K562 (cell line): ENCODE measurements at regions not wholly inside any gene's neighbourhood (a gene's known extent, or its start where the extent isn't known, plus 50 kb on each side); places are given as distances from the start of the nearest gene placed in this dataset.

Source experiments
- ATAC-seq: fragments of 200-7000 bp; cut with Tn5 transposase; 3 replicates; pipeline ENCODE4 v1.9.1; 2020; ENCODE audit warnings: moderate library complexity
- BruUV-seq: library from RNA; stranded (reverse); fragments of 400-500 nt; replicated peaks from 2 replicates; lab custom pipeline; 2021; lab: Mats Ljungman, UMichigan
- CTCF ChIA-PET: fragments of 300-600 bp; formaldehyde crosslinking; extraction: SDS; loops from one replicate; lab custom pipeline; 2021; ENCODE audit warnings: low intra/inter-chr PET ratio; lab: Yijun Ruan, JAX
- POLR2A ChIA-PET: fragments of 300-600, 350-650 bp; sonication (Branson Sonifier 250); formaldehyde crosslinking; extraction: SDS; loops from one replicate; lab custom pipeline; 2021; ENCODE audit warnings: antibody characterized with exemption, inconsistent platforms; lab: Yijun Ruan, JAX
- DNase-seq, 4 experiments: peaks; one replicate each; pipeline versions ENCODE4 v3.0.0 to v3.0.0-alpha.2; 2011 to 2018; ENCODE audit warnings: low spot score in 3 of 4, mixed read lengths in 3 of 4; ENCODE audit errors: extremely low read depth in 1 of 4
- FAIRE-seq: peaks from 2 replicates; lab custom pipeline; 2011; peaks lifted over from hg19 to GRCh38; lab: Jason Lieb, UNC
- H2AFZ ChIP-seq: 2 replicates; pipeline ENCODE4 v1.6.0; 2011; ENCODE audit warnings: low read depth, low read length, control low read depth, inconsistent platforms
- H3K27ac ChIP-seq: fragments of 200-600 bp; 3 replicates; pipeline ENCODE4 v1.8.0; 2011; ENCODE audit warnings: low read depth, mild to moderate bottlenecking, control low read depth, inconsistent platforms, low read length, moderate library complexity, mixed read lengths; ENCODE audit errors: extremely low read depth
- H3K27me3 ChIP-seq, 2 experiments: fragments of 300-600 bp in 1 of 2; 2 replicates in 1 of 2; 3 replicates in 1 of 2; pipeline versions ENCODE4 v1.6.0 to v1.8.0; 2011; ENCODE audit warnings: inconsistent platforms in 2 of 2, low read length in 2 of 2, mild to moderate bottlenecking in 1 of 2, mixed read lengths in 1 of 2, moderate library complexity in 1 of 2; ENCODE audit not compliant: control insufficient read depth in 2 of 2, insufficient read depth in 2 of 2
- H3K36me3 ChIP-seq: fragments of 300-600 bp; 3 replicates; pipeline ENCODE4 v1.8.0; 2011; ENCODE audit warnings: mild to moderate bottlenecking, low read length, inconsistent platforms; ENCODE audit not compliant: control insufficient read depth, insufficient read depth
- H3K4me1 ChIP-seq, 2 experiments: fragments of 200-600 bp in 1 of 2; replicated peaks in 1 of 2; 2 replicates in 1 of 2; 3 replicates in 1 of 2; pipeline versions ENCODE4 v1.5.1 to v1.8.0; 2011; ENCODE audit warnings: inconsistent platforms in 2 of 2, low read length in 2 of 2, mild to moderate bottlenecking in 1 of 2, mixed read lengths in 1 of 2, moderate library complexity in 1 of 2; ENCODE audit not compliant: control insufficient read depth in 2 of 2, insufficient read depth in 2 of 2
- H3K4me2 ChIP-seq: 2 replicates; pipeline ENCODE4 v1.6.1; 2011; ENCODE audit warnings: low read length, control low read depth, inconsistent platforms, mixed read lengths; ENCODE audit not compliant: insufficient read depth
- H3K4me3 ChIP-seq: fragments of 200-600 bp; sonication (generic), shearing (Covaris generic); 2 replicates; pipeline ENCODE4 v1.5.1; 2016; ENCODE audit warnings: control low read depth, inconsistent platforms
- H3K79me2 ChIP-seq: fragments of 200-600 bp; 3 replicates; pipeline ENCODE4 v1.8.0; 2011; ENCODE audit warnings: low read length, inconsistent platforms; ENCODE audit not compliant: control insufficient read depth, insufficient read depth
- H3K9ac ChIP-seq, 2 experiments: 2 replicates each; pipeline versions ENCODE4 v1.6.0 to v1.6.1; 2011; ENCODE audit warnings: low read depth in 2 of 2, low read length in 2 of 2, control low read depth in 1 of 2, inconsistent platforms in 1 of 2, mild to moderate bottlenecking in 1 of 2, mixed read lengths in 1 of 2; ENCODE audit not compliant: insufficient read depth in 1 of 2
- H3K9me1 ChIP-seq: one replicate; pipeline ENCODE4 v1.6.0; 2011; ENCODE audit warnings: inconsistent platforms, mild to moderate bottlenecking, low read length, moderate library complexity; ENCODE audit not compliant: control insufficient read depth, insufficient read depth
- H3K9me3 ChIP-seq: replicated peaks from 2 replicates; pipeline ENCODE4 v1.5.1; 2011; ENCODE audit warnings: low read depth, low read length, inconsistent platforms; ENCODE audit not compliant: control insufficient read depth, insufficient read depth
- H4K20me1 ChIP-seq: replicated peaks from 2 replicates; pipeline ENCODE4 v1.6.1; 2011; ENCODE audit warnings: low read length, inconsistent platforms, mixed read lengths; ENCODE audit not compliant: control insufficient read depth, insufficient read depth
- CHCHD3 ChIP-seq: fragments of 250-450 bp; sonication (Bioruptor Pico); IDR thresholded peaks from 2 replicates; pipeline ENCODE4 v2.1.2; 2022; ENCODE audit warnings: mild to moderate bottlenecking
- ETS2 ChIP-seq: IDR thresholded peaks from 2 replicates; pipeline ENCODE4 v1.6.1; 2016; ENCODE audit warnings: borderline replicate concordance, missing genetic modification characterization, mild to moderate bottlenecking, moderate library complexity, missing compliant biosample characterization; ENCODE audit not compliant: poor library complexity, severe bottlenecking
- GATAD2A ChIP-seq: fragments of 450-650 bp; IDR thresholded peaks from 2 replicates; pipeline ENCODE4 v1.6.1; 2017
- MCM3 ChIP-seq: fragments of 450-650 bp; IDR thresholded peaks from 2 replicates; pipeline ENCODE4 v1.6.1; 2016
- MYBL2 ChIP-seq, 2 experiments: fragments of 450-650 bp in 1 of 2; sonication (generic) in 1 of 2; formaldehyde crosslinking in 1 of 2; IDR thresholded peaks; 2 replicates each; pipeline versions ENCODE4 v1.6.1 to v1.8.1; 2017 to 2022; ENCODE audit warnings: borderline replicate concordance in 1 of 2, inconsistent platforms in 1 of 2, low read depth in 1 of 2, mild to moderate bottlenecking in 1 of 2, missing genetic modification reagents in 1 of 2, moderate library complexity in 1 of 2
- NCOA1 ChIP-seq: fragments of 450-650 bp; IDR thresholded peaks from 2 replicates; pipeline ENCODE4 v1.6.1; 2016; ENCODE audit warnings: low read depth
- NUFIP1 ChIP-seq: fragments of 450-650 bp; IDR thresholded peaks from 2 replicates; pipeline ENCODE4 v1.6.1; 2018; ENCODE audit not compliant: partially characterized antibody
- ZNF583 ChIP-seq: fragments of 250-450 bp; sonication (Bioruptor Pico); IDR thresholded peaks from 2 replicates; pipeline ENCODE4 v1.4.0; 2020
- WGBS: fragments of 100-300 bp; shearing (Covaris generic); methylation state at CpG from one replicate; pipeline ENCODE4 v1.1.6; 2016; ENCODE audit warnings: low coverage, mixed read lengths; ENCODE audit not compliant: insufficient coverage; ENCODE audit errors: missing lambda C conversion rate; 5-methylcytosine and 5-hydroxymethylcytosine counted together
- in situ Hi-C: fragments of 300-500 bp; cut with MboI; formaldehyde crosslinking; loops from 4 replicates; pipeline ENCODE4 v1.15.0; 2018; ENCODE audit warnings: inconsistent platforms, mixed read lengths
- intact Hi-C: fragments of 100-400 bp; cut with micrococcal nuclease; formaldehyde crosslinking; loops from 2 replicates; pipeline ENCODE4 v1.14.2; 2022
- TF ChIP-seq, protein P1 (sequence below), 2 experiments: fragments of 450-650 bp; formaldehyde crosslinking in 1 of 2; IDR thresholded peaks; 2 replicates each; pipeline versions ENCODE4 v1.4.0 to v1.6.1; 2014 to 2020; ENCODE audit warnings: mild to moderate bottlenecking in 2 of 2, borderline replicate concordance in 1 of 2, low read depth in 1 of 2
- TF ChIP-seq, protein P2 (sequence below): fragments of 250-450 bp; sonication (Bioruptor Pico); IDR thresholded peaks from 2 replicates; pipeline ENCODE4 v1.9.0; 2021; ENCODE audit warnings: mild to moderate bottlenecking, inconsistent platforms

DNA sequence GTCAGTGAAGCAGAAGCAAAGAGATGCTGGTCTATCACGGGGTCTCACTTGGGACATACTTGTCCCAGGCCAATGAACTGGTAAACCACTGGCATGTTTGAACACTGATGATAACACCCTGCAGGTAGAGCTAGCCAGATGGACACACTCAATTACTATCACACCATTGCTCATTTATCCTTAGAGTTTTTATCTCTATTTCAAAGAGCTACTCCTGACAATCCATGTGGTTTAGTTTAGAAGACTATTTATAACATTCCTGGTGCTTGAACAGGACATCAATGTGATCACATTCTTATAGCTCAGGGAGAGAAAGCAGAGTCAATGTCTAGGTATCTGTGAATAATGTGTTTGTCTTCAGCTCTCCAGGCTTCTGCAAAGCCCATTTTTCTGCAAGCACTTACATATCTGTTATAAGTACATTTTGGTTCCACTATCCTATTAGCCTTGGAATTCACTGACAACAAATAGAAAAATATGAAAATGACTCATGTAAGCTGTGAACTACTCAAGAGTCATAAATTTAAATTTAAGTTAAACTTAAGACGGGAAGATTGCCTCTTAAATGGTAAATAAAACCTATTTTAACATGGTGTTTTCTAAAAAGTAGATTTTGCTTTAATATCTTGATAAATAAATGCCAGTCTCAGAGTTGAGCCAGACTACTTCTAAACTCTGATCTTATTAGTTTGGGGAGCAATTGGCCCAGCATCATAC lies 106.7 kb upstream of the MBL2 start:
- no peak for FAIRE-seq
- no peak overlapping the region for H3K4me2 ChIP-seq
- no peak overlapping the region for H3K27ac ChIP-seq
- no peaks in the 10 kb centered on the region for H3K79me2 ChIP-seq
- no peaks in the 10 kb centered on the region for H3K9me1 ChIP-seq
- ATAC-seq, result no peak
- POLR2A ChIA-PET, result no interaction called here
- WGBS, result 0% methylated on average over 2 of the region's 2 CpGs
- no peak overlapping the region for H3K4me3 ChIP-seq
- intact Hi-C loops (no loop called here), in situ Hi-C loops (no loop called here)
- H3K4me1 ChIP-seq, result no peaks in the 10 kb centered on the region
- no peaks in the 10 kb centered on the region for H3K9me3 ChIP-seq
- CTCF ChIA-PET, result no interaction called here
- no peaks in the 10 kb centered on the region for H3K36me3 ChIP-seq
- H3K27me3 ChIP-seq, result no peaks in the 10 kb centered on the region
- DNase-seq, result no peak
- no peak overlapping the region for H3K9ac ChIP-seq
- no TSS peak for BruUV-seq
- no peaks in the 10 kb centered on the region for H4K20me1 ChIP-seq
- H2AFZ ChIP-seq, result no peak overlapping the region
- TF ChIP-seq NUFIP1, result no peak
- no peak for TF ChIP-seq MYBL2 (IDR thresholded peaks at IDR 0.05; ENCODE audit: low read depth)
- TF ChIP-seq MYBL2 (CRISPR knock-in tag; IDR thresholded peaks at IDR 0.05; ENCODE audit: borderline replicate concordance), result no peak
- TF ChIP-seq, protein P1, sequence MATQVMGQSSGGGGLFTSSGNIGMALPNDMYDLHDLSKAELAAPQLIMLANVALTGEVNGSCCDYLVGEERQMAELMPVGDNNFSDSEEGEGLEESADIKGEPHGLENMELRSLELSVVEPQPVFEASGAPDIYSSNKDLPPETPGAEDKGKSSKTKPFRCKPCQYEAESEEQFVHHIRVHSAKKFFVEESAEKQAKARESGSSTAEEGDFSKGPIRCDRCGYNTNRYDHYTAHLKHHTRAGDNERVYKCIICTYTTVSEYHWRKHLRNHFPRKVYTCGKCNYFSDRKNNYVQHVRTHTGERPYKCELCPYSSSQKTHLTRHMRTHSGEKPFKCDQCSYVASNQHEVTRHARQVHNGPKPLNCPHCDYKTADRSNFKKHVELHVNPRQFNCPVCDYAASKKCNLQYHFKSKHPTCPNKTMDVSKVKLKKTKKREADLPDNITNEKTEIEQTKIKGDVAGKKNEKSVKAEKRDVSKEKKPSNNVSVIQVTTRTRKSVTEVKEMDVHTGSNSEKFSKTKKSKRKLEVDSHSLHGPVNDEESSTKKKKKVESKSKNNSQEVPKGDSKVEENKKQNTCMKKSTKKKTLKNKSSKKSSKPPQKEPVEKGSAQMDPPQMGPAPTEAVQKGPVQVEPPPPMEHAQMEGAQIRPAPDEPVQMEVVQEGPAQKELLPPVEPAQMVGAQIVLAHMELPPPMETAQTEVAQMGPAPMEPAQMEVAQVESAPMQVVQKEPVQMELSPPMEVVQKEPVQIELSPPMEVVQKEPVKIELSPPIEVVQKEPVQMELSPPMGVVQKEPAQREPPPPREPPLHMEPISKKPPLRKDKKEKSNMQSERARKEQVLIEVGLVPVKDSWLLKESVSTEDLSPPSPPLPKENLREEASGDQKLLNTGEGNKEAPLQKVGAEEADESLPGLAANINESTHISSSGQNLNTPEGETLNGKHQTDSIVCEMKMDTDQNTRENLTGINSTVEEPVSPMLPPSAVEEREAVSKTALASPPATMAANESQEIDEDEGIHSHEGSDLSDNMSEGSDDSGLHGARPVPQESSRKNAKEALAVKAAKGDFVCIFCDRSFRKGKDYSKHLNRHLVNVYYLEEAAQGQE (IDR thresholded peaks at IDR 0.05; ENCODE audit: borderline replicate concordance), result no peak
- TF ChIP-seq, protein P1 (CRISPR knock-in tag; IDR thresholded peaks at IDR 0.05; ENCODE audit: low read depth), result no peak
- TF ChIP-seq ETS2 (tag), result no peak
- no peak for TF ChIP-seq GATAD2A
- no peak for TF ChIP-seq ZNF583 (CRISPR knock-in tag)
- no peak for TF ChIP-seq CHCHD3 (CRISPR knock-in tag)
- no peak for TF ChIP-seq MCM3
- TF ChIP-seq NCOA1, result no peak
- TF ChIP-seq, protein P2, sequence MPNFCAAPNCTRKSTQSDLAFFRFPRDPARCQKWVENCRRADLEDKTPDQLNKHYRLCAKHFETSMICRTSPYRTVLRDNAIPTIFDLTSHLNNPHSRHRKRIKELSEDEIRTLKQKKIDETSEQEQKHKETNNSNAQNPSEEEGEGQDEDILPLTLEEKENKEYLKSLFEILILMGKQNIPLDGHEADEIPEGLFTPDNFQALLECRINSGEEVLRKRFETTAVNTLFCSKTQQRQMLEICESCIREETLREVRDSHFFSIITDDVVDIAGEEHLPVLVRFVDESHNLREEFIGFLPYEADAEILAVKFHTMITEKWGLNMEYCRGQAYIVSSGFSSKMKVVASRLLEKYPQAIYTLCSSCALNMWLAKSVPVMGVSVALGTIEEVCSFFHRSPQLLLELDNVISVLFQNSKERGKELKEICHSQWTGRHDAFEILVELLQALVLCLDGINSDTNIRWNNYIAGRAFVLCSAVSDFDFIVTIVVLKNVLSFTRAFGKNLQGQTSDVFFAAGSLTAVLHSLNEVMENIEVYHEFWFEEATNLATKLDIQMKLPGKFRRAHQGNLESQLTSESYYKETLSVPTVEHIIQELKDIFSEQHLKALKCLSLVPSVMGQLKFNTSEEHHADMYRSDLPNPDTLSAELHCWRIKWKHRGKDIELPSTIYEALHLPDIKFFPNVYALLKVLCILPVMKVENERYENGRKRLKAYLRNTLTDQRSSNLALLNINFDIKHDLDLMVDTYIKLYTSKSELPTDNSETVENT (CRISPR knock-in tag), result no peak
